Esophagus muscularis mucosa (tissue), 3 donors: ENCODE measurements at regions not wholly inside any gene's neighbourhood (a gene's known extent, or its start where the extent isn't known, plus 50 kb on each side); places are given as distances from the start of the nearest gene placed in this dataset.

Experiments
- POLR2AphosphoS5 ChIP-seq, 2 donors: sonication (generic); formaldehyde crosslinking; IDR thresholded peaks; one replicate each; pipeline ENCODE4 v1.6.1; 2017; ENCODE audit warnings: antibody characterized with exemption in 2 of 2
- TF ChIP-seq, protein P1 (sequence below), 3 experiments: fragments of 200-600 bp in 2 of 3; fragments of 450-650 bp in 1 of 3; sonication (generic) in 2 of 3; IDR thresholded peaks; one replicate each; pipeline ENCODE4 v1.5.1; 2017 to 2019; ENCODE audit warnings: antibody characterized with exemption in 3 of 3, mild to moderate bottlenecking in 2 of 3, moderate library complexity in 1 of 3

DNA sequence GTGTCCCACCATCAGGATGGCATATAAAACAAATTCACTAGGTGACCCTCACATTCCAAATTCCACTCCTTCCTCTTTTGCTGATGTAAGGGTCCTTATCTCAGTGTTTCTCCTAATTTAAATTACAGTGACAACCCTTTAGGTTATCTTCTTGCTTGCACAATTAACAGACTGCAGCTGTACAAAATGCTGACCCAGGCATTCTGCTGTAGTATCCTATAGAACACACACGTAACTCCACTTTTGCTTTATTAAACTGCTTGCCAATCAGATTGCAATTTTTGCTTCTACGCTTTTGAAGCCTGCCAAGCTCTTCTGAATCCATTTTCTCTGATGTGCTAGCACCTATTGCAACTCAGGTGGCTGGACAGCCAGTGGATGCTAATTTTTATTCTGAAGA lies 950.3 kb downstream of the TFAP2A start:
- TF ChIP-seq, protein P1, sequence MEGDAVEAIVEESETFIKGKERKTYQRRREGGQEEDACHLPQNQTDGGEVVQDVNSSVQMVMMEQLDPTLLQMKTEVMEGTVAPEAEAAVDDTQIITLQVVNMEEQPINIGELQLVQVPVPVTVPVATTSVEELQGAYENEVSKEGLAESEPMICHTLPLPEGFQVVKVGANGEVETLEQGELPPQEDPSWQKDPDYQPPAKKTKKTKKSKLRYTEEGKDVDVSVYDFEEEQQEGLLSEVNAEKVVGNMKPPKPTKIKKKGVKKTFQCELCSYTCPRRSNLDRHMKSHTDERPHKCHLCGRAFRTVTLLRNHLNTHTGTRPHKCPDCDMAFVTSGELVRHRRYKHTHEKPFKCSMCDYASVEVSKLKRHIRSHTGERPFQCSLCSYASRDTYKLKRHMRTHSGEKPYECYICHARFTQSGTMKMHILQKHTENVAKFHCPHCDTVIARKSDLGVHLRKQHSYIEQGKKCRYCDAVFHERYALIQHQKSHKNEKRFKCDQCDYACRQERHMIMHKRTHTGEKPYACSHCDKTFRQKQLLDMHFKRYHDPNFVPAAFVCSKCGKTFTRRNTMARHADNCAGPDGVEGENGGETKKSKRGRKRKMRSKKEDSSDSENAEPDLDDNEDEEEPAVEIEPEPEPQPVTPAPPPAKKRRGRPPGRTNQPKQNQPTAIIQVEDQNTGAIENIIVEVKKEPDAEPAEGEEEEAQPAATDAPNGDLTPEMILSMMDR (IDR thresholded peaks at IDR 0.05): no peak
- no peak for TF ChIP-seq POLR2AphosphoS5 (IDR thresholded peaks at IDR 0.05)
